Activated naive CD8-positive, alpha-beta T cell treated with anti-CD3 and anti-CD28 coated beads, Interleukin-2, amount 10 ng/mL, durations not matched to agents 7 days and 5 days (primary cell): ENCODE measurements at regions not wholly inside any gene's neighbourhood (a gene's known extent, or its start where the extent isn't known, plus 50 kb on each side); places are given as distances from the start of the nearest gene placed in this dataset.
"Not testable (repeated sequence)": the region's sequence is repeated elsewhere in the genome, so short reads cannot be mapped to it uniquely, and the experiment has no call there.

ENCODE experiments used
- ATAC-seq: fragments of 150-1000 bp; cut with Tn5 transposase; one replicate; pipeline ENCODE4 v1.10.0; 2021; ENCODE audit warnings: low read depth, moderate library complexity
- POLR2A ChIA-PET: fragments of 350-600 bp; sonication (Branson Sonifier 250); formaldehyde crosslinking; loops from one replicate; lab custom pipeline; 2021; ENCODE audit warnings: antibody characterized with exemption; lab: Charles Lee
- DNase-seq: peaks from one replicate; pipeline ENCODE4 v3.0.0; 2021
- H3K27ac Mint-ChIP-seq: one replicate; pipeline ENCODE4 v1.8.0; 2022; ENCODE audit warnings: mild to moderate bottlenecking, mixed read lengths
- H3K27me3 Mint-ChIP-seq: one replicate; pipeline ENCODE4 v1.8.0; 2022; ENCODE audit warnings: mild to moderate bottlenecking, moderate library complexity, mixed read lengths
- H3K36me3 Mint-ChIP-seq: one replicate; pipeline ENCODE4 v1.8.0; 2021; ENCODE audit warnings: mild to moderate bottlenecking, mixed read lengths
- H3K4me1 Mint-ChIP-seq: one replicate; pipeline ENCODE4 v1.8.0; 2021; ENCODE audit warnings: mixed read lengths
- H3K4me3 Mint-ChIP-seq: one replicate; pipeline ENCODE4 v1.8.0; 2022; ENCODE audit warnings: mild to moderate bottlenecking, moderate library complexity, mixed read lengths
- H3K9me3 Mint-ChIP-seq: one replicate; pipeline ENCODE4 v1.8.0; 2021; ENCODE audit warnings: mixed read lengths

- POLR2A ChIA-PET, result no interaction called here
- H3K9me3 Mint-ChIP-seq, result peaks cover 13% of the 10 kb centered on the region
Observed at GRCh38 chrX:1835056-1835455, 220.2 kb downstream of the ASMT start.

GRCh38 chrX:1836683-1837082 is 221.8 kb downstream of the ASMT start:
- DNase-seq (no peak), ATAC-seq (no peak)
- no peaks in the 10 kb centered on the region for H3K27me3 Mint-ChIP-seq
- POLR2A ChIA-PET, result no interaction called here
- no peak overlapping the region for H3K27ac Mint-ChIP-seq
- no peaks in the 10 kb centered on the region for H3K4me1 Mint-ChIP-seq
- no peaks in the 10 kb centered on the region for H3K36me3 Mint-ChIP-seq
- no peak overlapping the region for H3K4me3 Mint-ChIP-seq
- H3K9me3 Mint-ChIP-seq, result peaks cover 14% of the 10 kb centered on the region

More at GRCh38 chrX:1835056-1835455, 220.2 kb downstream of the ASMT start:
- DNase-seq, result no peak
- no peak overlapping the region for H3K27ac Mint-ChIP-seq
- H3K36me3 Mint-ChIP-seq, result no peaks in the 10 kb centered on the region
- no peak for ATAC-seq
- H3K27me3 Mint-ChIP-seq, result no peaks in the 10 kb centered on the region
- H3K4me1 Mint-ChIP-seq, result no peaks in the 10 kb centered on the region
- H3K4me3 Mint-ChIP-seq, result no peak overlapping the region

DNA sequence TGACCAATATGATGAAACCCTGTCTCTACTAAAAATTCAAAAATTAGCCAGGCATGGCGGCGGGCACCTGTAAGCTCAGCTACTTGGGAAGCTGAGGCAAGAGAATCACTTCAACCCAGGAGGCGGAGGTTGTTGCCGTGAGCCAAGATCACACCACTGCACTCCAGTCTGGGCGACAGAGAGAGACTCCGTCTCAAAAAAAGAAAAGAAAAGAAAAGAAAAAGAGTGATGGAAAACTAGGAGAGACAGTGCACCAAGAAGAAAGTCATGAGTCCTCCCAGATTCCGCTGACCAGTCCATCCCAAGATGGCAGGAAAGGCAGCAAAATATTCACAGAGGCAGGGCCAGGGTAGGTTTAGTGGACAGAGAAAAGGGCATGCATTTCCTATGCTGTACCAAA is 226.9 kb downstream of the ASMT start:
- Mint-ChIP-seq H3K36me3 (no peaks in the 10 kb centered on the region), H3K27ac (no peak overlapping the region), H3K9me3 (peaks cover 7% of the 10 kb centered on the region), H3K4me3 (no peak overlapping the region), H3K27me3 (no peaks in the 10 kb centered on the region), H3K4me1 (no peaks in the 10 kb centered on the region)
- no peak for DNase-seq
- POLR2A ChIA-PET, result no interaction called here
- no peak for ATAC-seq

DNA sequence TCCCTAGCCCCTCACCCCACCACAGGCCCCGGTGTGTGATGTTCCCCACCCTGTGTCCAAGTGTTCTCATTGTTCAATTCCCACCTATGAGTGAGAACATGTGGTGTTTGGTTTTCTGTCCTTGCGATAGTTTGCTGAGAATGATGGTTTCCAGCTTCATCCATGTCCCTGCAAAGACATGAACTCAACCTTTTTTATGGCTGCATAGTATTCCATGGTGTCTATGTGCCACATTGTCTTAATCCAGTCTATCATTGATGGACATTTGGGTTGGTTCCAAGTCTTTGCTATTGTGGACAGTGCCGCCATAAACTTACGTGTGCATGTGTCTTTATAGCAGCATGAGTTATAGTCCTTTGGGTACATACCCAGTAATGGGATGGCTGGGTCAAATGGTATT is 232.1 kb downstream of the ASMT start:
- H3K4me3 Mint-ChIP-seq, H3K27ac Mint-ChIP-seq, H3K27me3 Mint-ChIP-seq, H3K36me3 Mint-ChIP-seq, DNase-seq, H3K4me1 Mint-ChIP-seq, POLR2A ChIA-PET, ATAC-seq, H3K9me3 Mint-ChIP-seq: not testable (repeated sequence)

DNA sequence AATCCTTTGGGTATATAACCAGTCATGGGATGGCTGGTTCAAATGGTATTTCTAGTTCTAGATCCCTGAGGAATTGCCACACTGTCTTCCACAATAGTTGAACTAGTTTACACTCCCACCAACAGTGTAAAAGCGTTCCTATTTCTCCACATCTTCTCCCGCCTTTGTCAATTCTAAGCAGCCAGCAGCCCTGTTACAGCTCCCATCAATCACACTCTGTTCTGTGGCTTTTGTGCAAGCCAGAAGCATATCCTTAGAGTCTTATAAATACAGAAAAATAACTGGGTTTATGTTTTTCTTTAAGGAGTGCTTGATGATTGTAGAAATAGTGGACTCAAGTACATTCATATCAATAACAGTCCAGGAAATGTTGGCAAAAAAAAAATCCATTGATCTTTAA is 232.9 kb downstream of the ASMT start:
- H3K36me3 Mint-ChIP-seq, ATAC-seq, H3K4me1 Mint-ChIP-seq, H3K9me3 Mint-ChIP-seq, DNase-seq, H3K27me3 Mint-ChIP-seq, POLR2A ChIA-PET, H3K27ac Mint-ChIP-seq, H3K4me3 Mint-ChIP-seq: not testable (repeated sequence)

DNA sequence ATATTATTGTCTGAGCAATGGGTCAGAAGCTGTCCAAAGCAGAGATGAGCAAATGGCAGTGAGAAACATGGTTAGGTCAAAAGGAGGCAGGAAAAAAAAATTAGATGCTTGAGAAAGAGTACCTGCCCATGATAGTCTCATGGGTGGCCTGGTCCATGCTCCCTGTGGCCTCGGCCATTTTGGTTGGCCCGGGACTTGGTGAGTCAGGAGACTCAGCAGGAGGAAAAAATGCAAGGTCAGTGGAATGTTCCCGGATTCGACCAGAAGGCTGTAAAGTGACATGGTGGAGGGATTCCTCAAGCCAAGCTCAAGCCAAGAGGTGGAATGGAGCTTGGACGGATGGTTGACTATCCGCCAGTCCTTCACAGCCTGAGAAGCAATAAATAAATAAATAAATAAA is 236.7 kb downstream of the ASMT start:
- H3K27ac Mint-ChIP-seq, result no peak overlapping the region
- no peak for ATAC-seq
- H3K4me1 Mint-ChIP-seq, result no peaks in the 10 kb centered on the region
- no peaks in the 10 kb centered on the region for H3K36me3 Mint-ChIP-seq
- no peaks in the 10 kb centered on the region for H3K27me3 Mint-ChIP-seq
- H3K9me3 Mint-ChIP-seq, result no peaks in the 10 kb centered on the region
- no peak for DNase-seq
- no peak overlapping the region for H3K4me3 Mint-ChIP-seq
- POLR2A ChIA-PET, result no interaction called here

- POLR2A ChIA-PET, result no interaction called here
- H3K4me3 Mint-ChIP-seq, result no peak overlapping the region
- DNase-seq, result no peak
- H3K27me3 Mint-ChIP-seq, result no peaks in the 10 kb centered on the region
- no peaks in the 10 kb centered on the region for H3K9me3 Mint-ChIP-seq
- H3K27ac Mint-ChIP-seq, result no peak overlapping the region
- H3K4me1 Mint-ChIP-seq, result no peaks in the 10 kb centered on the region
- no peak for ATAC-seq
- H3K36me3 Mint-ChIP-seq, result no peaks in the 10 kb centered on the region
Observed at GRCh38 chrX:1852082-1852481, 237.2 kb downstream of the ASMT start.

DNA sequence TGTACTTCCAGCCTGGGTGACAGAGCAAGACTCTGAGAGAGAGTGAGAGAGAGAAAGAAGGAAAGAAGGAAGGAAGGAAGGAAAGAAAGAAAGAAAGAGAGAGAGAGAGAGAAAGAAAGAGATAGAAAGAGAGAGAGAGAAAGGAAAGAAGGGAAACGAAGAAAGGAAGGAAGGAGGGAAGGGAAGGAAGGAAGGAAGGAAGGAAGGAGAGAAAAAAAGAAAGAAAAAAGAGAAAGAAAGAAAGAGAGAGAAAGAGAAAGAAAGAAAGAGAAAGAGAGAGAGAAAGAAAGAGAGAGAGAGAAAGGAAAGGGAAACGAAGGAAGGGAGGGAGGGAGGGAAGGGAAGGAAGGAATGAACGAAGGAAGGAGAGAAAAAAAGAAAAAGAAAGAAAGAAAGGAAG is 238.6 kb downstream of the ASMT start:
- no peak for ATAC-seq
- H3K27ac Mint-ChIP-seq, result no peak overlapping the region
- H3K4me1 Mint-ChIP-seq, result no peaks in the 10 kb centered on the region
- no peak for DNase-seq
- H3K9me3 Mint-ChIP-seq, result no peaks in the 10 kb centered on the region
- POLR2A ChIA-PET, result no interaction called here
- no peaks in the 10 kb centered on the region for H3K27me3 Mint-ChIP-seq
- H3K4me3 Mint-ChIP-seq, result no peak overlapping the region
- no peaks in the 10 kb centered on the region for H3K36me3 Mint-ChIP-seq

DNA sequence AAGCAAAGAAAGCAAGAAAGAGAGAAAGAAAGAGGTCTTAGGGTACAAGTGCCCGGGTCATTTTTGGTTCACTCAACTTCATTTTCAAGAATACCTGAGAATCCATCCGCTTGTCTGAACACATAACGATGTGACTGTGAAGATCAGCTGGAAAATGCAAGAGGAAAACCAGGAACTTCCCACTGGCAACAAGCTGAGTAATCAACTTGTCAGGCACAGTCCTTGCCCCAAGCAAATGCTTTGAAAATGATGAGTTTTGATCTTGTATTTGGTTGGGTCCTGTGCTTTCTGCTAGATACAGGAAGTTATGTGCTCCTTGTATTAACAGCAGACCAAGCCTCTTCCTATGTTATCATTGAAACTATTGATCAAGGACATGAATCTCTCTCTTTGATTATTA is 239.1 kb downstream of the ASMT start:
- ATAC-seq (no peak), DNase-seq (no peak)
- Mint-ChIP-seq H3K36me3 (no peaks in the 10 kb centered on the region), H3K27me3 (no peaks in the 10 kb centered on the region), H3K9me3 (no peaks in the 10 kb centered on the region), H3K4me1 (no peaks in the 10 kb centered on the region), H3K27ac (no peak overlapping the region), H3K4me3 (no peak overlapping the region)
- POLR2A ChIA-PET, result no interaction called here

DNA sequence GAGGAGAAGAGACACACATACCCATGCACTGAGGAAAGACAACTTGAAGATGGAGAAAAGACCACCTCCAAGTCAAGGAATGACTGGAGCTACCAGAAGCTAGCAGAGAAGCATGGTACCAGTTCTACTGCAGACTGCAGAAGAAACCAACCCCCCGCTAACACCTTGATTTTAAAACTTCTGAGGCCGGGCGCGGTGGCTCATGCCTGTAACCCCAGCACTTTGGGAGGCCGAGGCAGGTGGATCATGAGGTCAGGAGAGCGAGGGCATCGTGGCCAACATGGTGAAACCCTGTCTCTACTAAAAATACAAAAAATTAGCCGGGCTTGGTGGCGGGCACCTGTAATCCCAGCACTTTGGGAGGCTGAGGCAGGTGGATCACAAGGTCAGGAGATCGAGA is 240.0 kb downstream of the ASMT start:
- ATAC-seq, POLR2A ChIA-PET, DNase-seq, H3K9me3 Mint-ChIP-seq, H3K4me3 Mint-ChIP-seq, H3K36me3 Mint-ChIP-seq, H3K27me3 Mint-ChIP-seq, H3K4me1 Mint-ChIP-seq, H3K27ac Mint-ChIP-seq: not testable (repeated sequence)

GRCh38 chrX:1859266-1859665 is 244.4 kb downstream of the ASMT start:
- DNase-seq, H3K36me3 Mint-ChIP-seq, H3K9me3 Mint-ChIP-seq, H3K27ac Mint-ChIP-seq, H3K4me3 Mint-ChIP-seq, H3K4me1 Mint-ChIP-seq, POLR2A ChIA-PET, ATAC-seq, H3K27me3 Mint-ChIP-seq: not testable (repeated sequence)

GRCh38 chrX:1860936-1861594 is 246.2 kb downstream of the ASMT start:
- H3K9me3 Mint-ChIP-seq, result peaks cover 4% of the 10 kb centered on the region
- no peak overlapping the region for H3K4me3 Mint-ChIP-seq
- POLR2A ChIA-PET, result no interaction called here
- H3K27ac Mint-ChIP-seq, result no peak overlapping the region
- H3K36me3 Mint-ChIP-seq, result no peaks in the 10 kb centered on the region
- DNase-seq (no peak), ATAC-seq (no peak)
- H3K4me1 Mint-ChIP-seq, result no peaks in the 10 kb centered on the region
- no peaks in the 10 kb centered on the region for H3K27me3 Mint-ChIP-seq

GRCh38 chrX:1863995-1864394 is 249.1 kb downstream of the ASMT start:
- H3K27ac Mint-ChIP-seq, H3K36me3 Mint-ChIP-seq, H3K27me3 Mint-ChIP-seq, DNase-seq, H3K9me3 Mint-ChIP-seq, H3K4me3 Mint-ChIP-seq, POLR2A ChIA-PET, H3K4me1 Mint-ChIP-seq, ATAC-seq: not testable (repeated sequence)

DNA sequence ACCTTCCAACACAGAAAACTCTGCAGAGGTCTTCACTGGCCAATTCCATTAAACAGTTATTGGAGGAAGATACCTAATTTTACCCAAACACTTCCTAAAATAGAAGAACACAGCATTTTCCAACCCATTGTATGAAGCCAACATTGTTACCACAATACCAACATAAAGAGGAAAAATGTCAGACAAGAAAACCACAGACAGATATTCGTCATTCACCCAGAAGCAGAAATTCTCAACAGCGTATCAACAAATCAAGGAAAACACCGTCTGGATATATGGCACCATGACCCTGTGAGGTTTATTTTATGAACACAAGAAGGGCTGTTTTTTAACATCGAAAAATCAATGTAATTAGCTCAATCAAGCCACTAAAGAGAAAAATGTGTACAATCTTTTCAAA is 255.6 kb downstream of the ASMT start:
- no peak for DNase-seq
- H3K27ac Mint-ChIP-seq, result no peak overlapping the region
- POLR2A ChIA-PET, result no interaction called here
- H3K9me3 Mint-ChIP-seq, result peaks cover 6% of the 10 kb centered on the region
- H3K4me3 Mint-ChIP-seq, result no peak overlapping the region
- H3K27me3 Mint-ChIP-seq, result no peaks in the 10 kb centered on the region
- H3K4me1 Mint-ChIP-seq, result peaks cover 4% of the 10 kb centered on the region
- no peak for ATAC-seq
- no peaks in the 10 kb centered on the region for H3K36me3 Mint-ChIP-seq

DNA sequence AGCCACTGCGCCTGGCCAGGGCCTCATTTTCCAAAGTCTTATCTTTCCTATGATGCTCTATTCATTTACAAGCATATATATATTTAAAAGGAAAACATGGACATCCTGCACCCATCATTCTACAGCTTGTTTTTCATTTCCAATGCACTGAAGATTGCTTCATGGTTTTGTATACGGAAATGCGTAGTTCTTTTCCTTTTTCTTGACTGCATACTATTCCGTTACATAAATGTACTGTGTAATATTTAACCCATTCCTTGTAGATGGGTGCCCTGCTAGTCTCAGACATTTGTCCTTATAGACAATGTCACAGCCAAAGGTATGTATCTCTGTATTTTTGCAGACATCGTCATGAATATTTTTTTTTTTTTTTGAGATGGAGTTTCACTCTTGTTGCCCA is 257.0 kb downstream of the ASMT start:
- H3K27ac Mint-ChIP-seq, result no peak overlapping the region
- peaks cover 8% of the 10 kb centered on the region for H3K9me3 Mint-ChIP-seq
- POLR2A ChIA-PET, result no interaction called here
- DNase-seq (no peak), ATAC-seq (no peak)
- no peaks in the 10 kb centered on the region for H3K36me3 Mint-ChIP-seq
- H3K4me3 Mint-ChIP-seq, result no peak overlapping the region
- H3K4me1 Mint-ChIP-seq, result peaks cover 4% of the 10 kb centered on the region
- no peaks in the 10 kb centered on the region for H3K27me3 Mint-ChIP-seq
